ENCODE measurements at regions not wholly inside any gene's neighbourhood (a gene's known extent, or its start where the extent isn't known, plus 50 kb on each side); places are given as distances from the start of the nearest gene placed in this dataset.

DNA sequence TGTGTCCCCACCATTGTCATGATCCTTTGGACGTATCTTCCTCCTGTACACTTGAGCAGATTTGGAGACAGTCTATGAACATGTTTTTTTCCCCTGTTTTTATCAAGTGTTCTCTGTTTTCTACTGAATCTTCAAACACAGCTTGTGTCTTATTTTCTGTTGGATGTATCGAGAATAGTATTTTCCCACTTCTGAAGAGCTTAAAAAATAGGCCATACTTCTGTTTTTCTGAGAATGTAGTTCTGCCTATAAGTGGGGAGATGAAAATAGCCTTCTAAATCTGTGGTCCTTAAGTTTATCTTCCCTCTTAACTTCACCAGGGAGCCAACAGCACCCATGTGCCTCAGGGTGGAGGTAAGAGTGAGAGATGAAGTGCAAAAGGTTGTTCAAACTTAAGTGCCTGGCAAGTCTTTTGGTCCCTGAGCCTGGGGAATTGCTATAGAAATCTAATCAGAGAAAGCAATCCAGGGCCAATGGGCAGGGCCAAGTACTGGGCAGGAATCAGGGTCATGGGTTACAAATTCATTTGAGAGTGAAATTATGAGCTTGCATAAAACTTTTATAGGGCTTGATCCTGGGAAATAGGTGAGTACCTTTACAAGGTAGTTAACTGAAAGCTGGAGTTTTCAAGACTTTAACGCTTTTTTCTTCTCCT is 58.9 kb downstream of the ARF6 start:
- TF ChIP-seq, protein P1, sequence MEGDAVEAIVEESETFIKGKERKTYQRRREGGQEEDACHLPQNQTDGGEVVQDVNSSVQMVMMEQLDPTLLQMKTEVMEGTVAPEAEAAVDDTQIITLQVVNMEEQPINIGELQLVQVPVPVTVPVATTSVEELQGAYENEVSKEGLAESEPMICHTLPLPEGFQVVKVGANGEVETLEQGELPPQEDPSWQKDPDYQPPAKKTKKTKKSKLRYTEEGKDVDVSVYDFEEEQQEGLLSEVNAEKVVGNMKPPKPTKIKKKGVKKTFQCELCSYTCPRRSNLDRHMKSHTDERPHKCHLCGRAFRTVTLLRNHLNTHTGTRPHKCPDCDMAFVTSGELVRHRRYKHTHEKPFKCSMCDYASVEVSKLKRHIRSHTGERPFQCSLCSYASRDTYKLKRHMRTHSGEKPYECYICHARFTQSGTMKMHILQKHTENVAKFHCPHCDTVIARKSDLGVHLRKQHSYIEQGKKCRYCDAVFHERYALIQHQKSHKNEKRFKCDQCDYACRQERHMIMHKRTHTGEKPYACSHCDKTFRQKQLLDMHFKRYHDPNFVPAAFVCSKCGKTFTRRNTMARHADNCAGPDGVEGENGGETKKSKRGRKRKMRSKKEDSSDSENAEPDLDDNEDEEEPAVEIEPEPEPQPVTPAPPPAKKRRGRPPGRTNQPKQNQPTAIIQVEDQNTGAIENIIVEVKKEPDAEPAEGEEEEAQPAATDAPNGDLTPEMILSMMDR (conservative IDR thresholded peaks at IDR 0.05; ENCODE audit: low read depth in 2 of 2), result no peak
- TF ChIP-seq POLR2AphosphoS5 (IDR thresholded peaks at IDR 0.05; ENCODE audit: low read depth) (no peak), REST (IDR thresholded peaks at IDR 0.05; ENCODE audit: unreplicated experiment) (no peak), EZH2 (IDR thresholded peaks at IDR 0.05; ENCODE audit: low read depth, unreplicated experiment) (no peak), ETS1 (IDR thresholded peaks at IDR 0.05) (no peak), EZH2phosphoT487 (IDR thresholded peaks at IDR 0.05; ENCODE audit: unreplicated experiment) (no peak), CREB1 (CRISPR knock-in tag; IDR thresholded peaks at IDR 0.05; ENCODE audit: low read depth) (no peak), ZNF331 (CRISPR knock-in tag; IDR thresholded peaks at IDR 0.05; ENCODE audit: low read depth) (no peak), JUNB (IDR thresholded peaks at IDR 0.05; ENCODE audit: unreplicated experiment) (no peak), STAT1 (IDR thresholded peaks at IDR 0.05; ENCODE audit: unreplicated experiment) (no peak), NANOG (IDR thresholded peaks at IDR 0.05; ENCODE audit: borderline replicate concordance) (no peak), ZNF114 (CRISPR knock-in tag; IDR thresholded peaks at IDR 0.05) (no peak)
- TF ChIP-seq, protein P2, sequence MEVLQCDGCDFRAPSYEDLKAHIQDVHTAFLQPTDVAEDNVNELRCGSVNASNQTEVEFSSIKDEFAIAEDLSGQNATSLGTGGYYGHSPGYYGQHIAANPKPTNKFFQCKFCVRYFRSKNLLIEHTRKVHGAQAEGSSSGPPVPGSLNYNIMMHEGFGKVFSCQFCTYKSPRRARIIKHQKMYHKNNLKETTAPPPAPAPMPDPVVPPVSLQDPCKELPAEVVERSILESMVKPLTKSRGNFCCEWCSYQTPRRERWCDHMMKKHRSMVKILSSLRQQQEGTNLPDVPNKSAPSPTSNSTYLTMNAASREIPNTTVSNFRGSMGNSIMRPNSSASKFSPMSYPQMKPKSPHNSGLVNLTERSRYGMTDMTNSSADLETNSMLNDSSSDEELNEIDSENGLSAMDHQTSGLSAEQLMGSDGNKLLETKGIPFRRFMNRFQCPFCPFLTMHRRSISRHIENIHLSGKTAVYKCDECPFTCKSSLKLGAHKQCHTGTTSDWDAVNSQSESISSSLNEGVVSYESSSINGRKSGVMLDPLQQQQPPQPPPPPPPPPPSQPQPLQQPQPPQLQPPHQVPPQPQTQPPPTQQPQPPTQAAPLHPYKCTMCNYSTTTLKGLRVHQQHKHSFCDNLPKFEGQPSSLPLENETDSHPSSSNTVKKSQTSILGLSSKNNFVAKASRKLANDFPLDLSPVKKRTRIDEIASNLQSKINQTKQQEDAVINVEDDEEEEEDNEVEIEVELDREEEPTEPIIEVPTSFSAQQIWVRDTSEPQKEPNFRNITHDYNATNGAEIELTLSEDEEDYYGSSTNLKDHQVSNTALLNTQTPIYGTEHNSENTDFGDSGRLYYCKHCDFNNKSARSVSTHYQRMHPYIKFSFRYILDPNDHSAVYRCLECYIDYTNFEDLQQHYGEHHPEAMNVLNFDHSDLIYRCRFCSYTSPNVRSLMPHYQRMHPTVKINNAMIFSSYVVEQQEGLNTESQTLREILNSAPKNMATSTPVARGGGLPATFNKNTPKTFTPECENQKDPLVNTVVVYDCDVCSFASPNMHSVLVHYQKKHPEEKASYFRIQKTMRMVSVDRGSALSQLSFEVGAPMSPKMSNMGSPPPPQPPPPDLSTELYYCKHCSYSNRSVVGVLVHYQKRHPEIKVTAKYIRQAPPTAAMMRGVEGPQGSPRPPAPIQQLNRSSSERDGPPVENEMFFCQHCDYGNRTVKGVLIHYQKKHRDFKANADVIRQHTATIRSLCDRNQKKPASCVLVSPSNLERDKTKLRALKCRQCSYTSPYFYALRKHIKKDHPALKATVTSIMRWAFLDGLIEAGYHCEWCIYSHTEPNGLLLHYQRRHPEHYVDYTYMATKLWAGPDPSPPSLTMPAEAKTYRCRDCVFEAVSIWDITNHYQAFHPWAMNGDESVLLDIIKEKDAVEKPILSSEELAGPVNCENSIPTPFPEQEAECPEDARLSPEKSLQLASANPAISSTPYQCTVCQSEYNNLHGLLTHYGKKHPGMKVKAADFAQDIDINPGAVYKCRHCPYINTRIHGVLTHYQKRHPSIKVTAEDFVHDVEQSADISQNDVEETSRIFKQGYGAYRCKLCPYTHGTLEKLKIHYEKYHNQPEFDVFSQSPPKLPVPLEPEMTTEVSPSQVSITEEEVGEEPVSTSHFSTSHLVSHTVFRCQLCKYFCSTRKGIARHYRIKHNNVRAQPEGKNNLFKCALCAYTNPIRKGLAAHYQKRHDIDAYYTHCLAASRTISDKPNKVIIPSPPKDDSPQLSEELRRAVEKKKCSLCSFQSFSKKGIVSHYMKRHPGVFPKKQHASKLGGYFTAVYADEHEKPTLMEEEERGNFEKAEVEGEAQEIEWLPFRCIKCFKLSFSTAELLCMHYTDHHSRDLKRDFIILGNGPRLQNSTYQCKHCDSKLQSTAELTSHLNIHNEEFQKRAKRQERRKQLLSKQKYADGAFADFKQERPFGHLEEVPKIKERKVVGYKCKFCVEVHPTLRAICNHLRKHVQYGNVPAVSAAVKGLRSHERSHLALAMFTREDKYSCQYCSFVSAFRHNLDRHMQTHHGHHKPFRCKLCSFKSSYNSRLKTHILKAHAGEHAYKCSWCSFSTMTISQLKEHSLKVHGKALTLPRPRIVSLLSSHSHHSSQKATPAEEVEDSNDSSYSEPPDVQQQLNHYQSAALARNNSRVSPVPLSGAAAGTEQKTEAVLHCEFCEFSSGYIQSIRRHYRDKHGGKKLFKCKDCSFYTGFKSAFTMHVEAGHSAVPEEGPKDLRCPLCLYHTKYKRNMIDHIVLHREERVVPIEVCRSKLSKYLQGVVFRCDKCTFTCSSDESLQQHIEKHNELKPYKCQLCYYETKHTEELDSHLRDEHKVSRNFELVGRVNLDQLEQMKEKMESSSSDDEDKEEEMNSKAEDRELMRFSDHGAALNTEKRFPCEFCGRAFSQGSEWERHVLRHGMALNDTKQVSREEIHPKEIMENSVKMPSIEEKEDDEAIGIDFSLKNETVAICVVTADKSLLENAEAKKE (CRISPR knock-in tag; IDR thresholded peaks at IDR 0.05), result no peak

Measured in GM23338 (cell line).